GM12878 (cell line): ENCODE measurements at regions not wholly inside any gene's neighbourhood (a gene's known extent, or its start where the extent isn't known, plus 50 kb on each side); places are given as distances from the start of the nearest gene placed in this dataset.
"Not testable (repeated sequence)": the region's sequence is repeated elsewhere in the genome, so short reads cannot be mapped to it uniquely, and the experiment has no call there.

Source experiments
- ATAC-seq: fragments of 200-7000 bp; cut with Tn5 transposase; 3 replicates; pipeline ENCODE4 v1.9.1; 2020; ENCODE audit warnings: mild to moderate bottlenecking, moderate library complexity
- BruUV-seq: library from RNA; stranded (reverse); fragments of 400-500 nt; replicated peaks from 2 replicates; lab custom pipeline; 2021; lab: Mats Ljungman, UMichigan
- CTCF ChIA-PET: fragments of 300-600 bp; sonication (Branson Sonifier 250); formaldehyde crosslinking; extraction: SDS; loops from one replicate; lab custom pipeline; 2021; ENCODE audit warnings: inconsistent platforms; lab: Yijun Ruan, JAX
- POLR2A ChIA-PET: fragments of 350-600 bp; formaldehyde crosslinking; extraction: SDS; loops from one replicate; lab custom pipeline; 2021; ENCODE audit warnings: inconsistent platforms; lab: Charles Lee
- RAD21 ChIA-PET: fragments of 300-600 bp; sonication (Branson Sonifier 250); formaldehyde crosslinking; loops from one replicate; lab custom pipeline; 2023; ENCODE audit warnings: antibody characterized with exemption; ENCODE audit not compliant: unreplicated experiment; lab: Charles Lee
- SMC1A ChIA-PET: fragments of 300-600 bp; sonication (Branson Sonifier 250); formaldehyde crosslinking; loops from one replicate; lab custom pipeline; 2023; ENCODE audit not compliant: unreplicated experiment, uncharacterized antibody; lab: Charles Lee
- DNase-seq: peaks from one replicate; pipeline ENCODE4 v3.0.0-alpha.2; 2011; ENCODE audit warnings: low read depth, low spot score
- FAIRE-seq: peaks from 3 replicates; lab custom pipeline; 2011; peaks lifted over from hg19 to GRCh38; lab: Jason Lieb, UNC
- H2AFZ ChIP-seq: 2 replicates; pipeline ENCODE4 v1.6.0; 2011; ENCODE audit warnings: low read depth, low read length, control low read depth; ENCODE audit not compliant: control insufficient read depth
- H3K27ac ChIP-seq: 2 replicates; pipeline ENCODE4 v1.5.1; 2011; ENCODE audit warnings: control low read depth; ENCODE audit not compliant: control insufficient read depth, insufficient read depth
- H3K27me3 ChIP-seq, 2 experiments: replicated peaks in 1 of 2; 2 replicates each; pipeline versions ENCODE4 v1.6.0 to v1.6.1; 2011; ENCODE audit warnings: low read length in 1 of 2; ENCODE audit not compliant: control insufficient read depth in 2 of 2, insufficient read depth in 2 of 2
- H3K36me3 ChIP-seq, 2 experiments: 2 replicates each; pipeline ENCODE4 v1.5.1; 2011; ENCODE audit warnings: low read length in 1 of 2; ENCODE audit not compliant: control insufficient read depth in 2 of 2, insufficient read depth in 2 of 2
- H3K4me1 ChIP-seq: 2 replicates; pipeline ENCODE4 v1.6.1; 2011; ENCODE audit warnings: mild to moderate bottlenecking, low read length, moderate library complexity, mixed read lengths; ENCODE audit not compliant: control insufficient read depth, insufficient read depth
- H3K4me2 ChIP-seq: 2 replicates; pipeline ENCODE4 v1.6.0; 2011; ENCODE audit warnings: control low read depth; ENCODE audit not compliant: control insufficient read depth, insufficient read depth
- H3K4me3 ChIP-seq: fragments of 200-600 bp; sonication (generic); 2 replicates; pipeline ENCODE4 v1.5.1; 2016
- H3K79me2 ChIP-seq: 2 replicates; pipeline ENCODE4 v1.6.0; 2011; ENCODE audit warnings: low read length; ENCODE audit not compliant: control insufficient read depth, insufficient read depth
- H3K9ac ChIP-seq: 2 replicates; pipeline ENCODE4 v1.8.0; 2011; ENCODE audit warnings: low read length, control low read depth, mixed read lengths; ENCODE audit not compliant: control insufficient read depth, insufficient read depth
- H3K9me3 ChIP-seq: replicated peaks from 3 replicates; pipeline ENCODE4 v1.5.1; 2011; ENCODE audit warnings: mild to moderate bottlenecking, low read length; ENCODE audit not compliant: control insufficient read depth, insufficient read depth
- H4K20me1 ChIP-seq: 2 replicates; pipeline ENCODE4 v1.6.0; 2011; ENCODE audit not compliant: control insufficient read depth, insufficient read depth
- BRCA1 ChIP-seq: IDR thresholded peaks from 2 replicates; pipeline ENCODE4 v1.6.1; 2011; ENCODE audit warnings: low read depth, low read length, improper control_type of control experiment
- CHD4 ChIP-seq: fragments of 200-600 bp; sonication (generic); IDR thresholded peaks from 2 replicates; pipeline ENCODE4 v1.6.1; 2016; ENCODE audit warnings: mild to moderate bottlenecking
- CREM ChIP-seq: IDR thresholded peaks from 2 replicates; pipeline ENCODE4 v1.6.1; 2014; ENCODE audit warnings: antibody characterized with exemption, low read depth
- E2F4 ChIP-seq: IDR thresholded peaks from 2 replicates; pipeline ENCODE4 v1.6.1; 2012; ENCODE audit warnings: low read depth, low read length, improper control_type of control experiment
- EZH2 ChIP-seq: IDR thresholded peaks from 2 replicates; pipeline ENCODE4 v1.6.1; 2012; ENCODE audit warnings: low read depth, mild to moderate bottlenecking, control low read depth, inconsistent platforms, low read length, borderline replicate concordance; ENCODE audit not compliant: control insufficient read depth
- FOXM1 ChIP-seq: IDR thresholded peaks from 2 replicates; pipeline ENCODE4 v1.6.1; 2012; ENCODE audit warnings: low read depth, mild to moderate bottlenecking, inconsistent platforms, low read length, moderate library complexity
- HCFC1 ChIP-seq: fragments of 150-350 bp; IDR thresholded peaks from 2 replicates; pipeline ENCODE4 v1.6.1; 2014; ENCODE audit warnings: low read length
- NR2F1 ChIP-seq: fragments of 450-650 bp; conservative IDR thresholded peaks from 2 replicates; pipeline ENCODE4 v1.6.1; 2017; ENCODE audit warnings: mild to moderate bottlenecking
- PAX5 ChIP-seq: IDR thresholded peaks from 2 replicates; pipeline ENCODE4 v1.6.1; 2011; ENCODE audit warnings: low read depth, low read length, borderline replicate concordance
- POLR2A ChIP-seq: IDR thresholded peaks from 2 replicates; pipeline ENCODE4 v1.6.1; 2011; ENCODE audit warnings: low read depth, mild to moderate bottlenecking, low read length
- RAD21 ChIP-seq: IDR thresholded peaks from 2 replicates; pipeline ENCODE4 v1.6.1; 2011; ENCODE audit warnings: mild to moderate bottlenecking, low read depth, low read length, moderate library complexity; ENCODE audit not compliant: insufficient read depth
- RB1 ChIP-seq: fragments of 450-650 bp; formaldehyde crosslinking; IDR thresholded peaks from 2 replicates; pipeline ENCODE4 v1.6.1; 2017; ENCODE audit warnings: mild to moderate bottlenecking, borderline replicate concordance
- RUNX3 ChIP-seq: IDR thresholded peaks from 2 replicates; pipeline ENCODE4 v1.6.1; 2012; ENCODE audit warnings: low read length, inconsistent platforms
- SIN3A ChIP-seq: IDR thresholded peaks from 2 replicates; pipeline ENCODE4 v1.6.1; 2012; ENCODE audit warnings: low read depth, low read length, improper control_type of control experiment
- SMAD1 ChIP-seq: fragments of 450-650 bp; IDR thresholded peaks from 2 replicates; pipeline ENCODE4 v1.6.1; 2018; ENCODE audit warnings: mild to moderate bottlenecking, low read depth; ENCODE audit not compliant: partially characterized antibody
- STAT1 ChIP-seq: fragments of 450-650 bp; conservative IDR thresholded peaks from 2 replicates; pipeline ENCODE4 v1.6.1; 2014; ENCODE audit warnings: antibody characterized with exemption, mild to moderate bottlenecking
- YY1 ChIP-seq: IDR thresholded peaks from 2 replicates; pipeline ENCODE4 v1.6.1; 2011; ENCODE audit warnings: low read depth, mild to moderate bottlenecking, low read length
- ZBED1 ChIP-seq: IDR thresholded peaks from 2 replicates; pipeline ENCODE4 v1.6.1; 2016; ENCODE audit warnings: borderline replicate concordance
- ZNF384 ChIP-seq: IDR thresholded peaks from 2 replicates; pipeline ENCODE4 v1.6.1; 2012; ENCODE audit warnings: low read depth, mild to moderate bottlenecking, low read length, improper control_type of control experiment, borderline replicate concordance
- WGBS: methylation state at CpG from one replicate; pipeline ENCODE4 v1.1.6; 2016; ENCODE audit warnings: low lambda C conversion rate; ENCODE audit not compliant: insufficient replicate concordance, insufficient coverage; ENCODE audit errors: missing lambda C conversion rate; 5-methylcytosine and 5-hydroxymethylcytosine counted together
- in situ Hi-C: fragments of 300-500 bp; cut with MboI; formaldehyde crosslinking; loops from 9 replicates; pipeline ENCODE4 v1.14.3; 2018; ENCODE audit warnings: mixed read lengths
- intact Hi-C: fragments of 100-400 bp; cut with micrococcal nuclease; formaldehyde crosslinking; loops from one replicate; pipeline ENCODE4 v1.14.2; 2022; ENCODE audit not compliant: unreplicated experiment
- TF ChIP-seq, protein P1 (sequence below): IDR thresholded peaks from 2 replicates; pipeline ENCODE4 v1.6.1; 2011; ENCODE audit warnings: borderline replicate concordance, low read depth, mild to moderate bottlenecking, moderate library complexity, mixed read lengths, low read length; ENCODE audit not compliant: insufficient read depth; ENCODE audit errors: extremely low read length

GRCh38 chr5:104551628-104552027, 989.0 kb upstream of the NUDT12 start:
- Histone ChIP-seq H3K79me2 (no peaks in the 10 kb centered on the region), H2AFZ (no peak overlapping the region), H3K9me3 (no peaks in the 10 kb centered on the region), H3K4me3 (no peak overlapping the region), H3K36me3 (no peaks in the 10 kb centered on the region), H3K9ac (no peak overlapping the region), H3K27ac (no peak overlapping the region), H4K20me1 (no peaks in the 10 kb centered on the region), H3K4me1 (no peaks in the 10 kb centered on the region), H3K4me2 (no peak overlapping the region), H3K27me3 (no peaks in the 10 kb centered on the region)
- FAIRE-seq: no peak
- CTCF ChIA-PET: no interaction called here
- POLR2A ChIA-PET: no interaction called here
- intact Hi-C loops (no loop called here), in situ Hi-C loops (no loop called here)
- TF ChIP-seq CHD4 (no peak), YY1 (no peak), SIN3A (no peak), FOXM1 (no peak), EZH2 (no peak), POLR2A (no peak), ZNF384 (no peak), SMAD1 (no peak), HCFC1 (no peak), RAD21 (no peak), ZBED1 (no peak), E2F4 (no peak), NR2F1 (no peak), RUNX3 (no peak), CREM (no peak), PAX5 (no peak), BRCA1 (no peak), STAT1 (no peak), RB1 (no peak)
- TF ChIP-seq, protein P1, sequence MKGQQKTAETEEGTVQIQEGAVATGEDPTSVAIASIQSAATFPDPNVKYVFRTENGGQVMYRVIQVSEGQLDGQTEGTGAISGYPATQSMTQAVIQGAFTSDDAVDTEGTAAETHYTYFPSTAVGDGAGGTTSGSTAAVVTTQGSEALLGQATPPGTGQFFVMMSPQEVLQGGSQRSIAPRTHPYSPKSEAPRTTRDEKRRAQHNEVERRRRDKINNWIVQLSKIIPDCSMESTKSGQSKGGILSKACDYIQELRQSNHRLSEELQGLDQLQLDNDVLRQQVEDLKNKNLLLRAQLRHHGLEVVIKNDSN: no peak
- SMC1A ChIA-PET: no interaction called here
- 39% methylated on average over 3 of the region's 3 CpGs for WGBS
- ATAC-seq: no peak
- no TSS peak for BruUV-seq
- RAD21 ChIA-PET: no interaction called here
- no peak for DNase-seq

DNA sequence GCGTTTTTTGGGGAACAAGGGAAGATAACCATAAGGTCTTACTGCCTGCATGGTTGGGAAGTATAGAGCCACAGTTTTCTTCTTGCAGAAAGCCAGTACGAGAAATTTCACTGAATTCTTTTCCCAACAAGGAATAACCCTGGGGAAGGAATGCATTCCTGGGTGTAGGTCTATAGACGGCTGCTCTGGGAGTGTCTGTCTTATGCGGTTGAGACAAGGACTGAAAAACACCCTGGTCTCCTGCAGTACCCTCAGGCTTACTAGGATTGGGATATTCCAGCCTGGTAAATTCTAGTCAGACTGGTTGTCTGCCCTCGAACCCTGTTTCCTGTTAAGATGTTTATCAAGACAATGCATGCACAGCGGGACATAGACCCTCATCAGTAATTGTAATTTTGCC, 984.3 kb upstream of the NUDT12 start:
- H3K4me1 ChIP-seq, H3K79me2 ChIP-seq, H3K9me3 ChIP-seq, H4K20me1 ChIP-seq, ATAC-seq, CTCF ChIA-PET, in situ Hi-C loops, SMC1A ChIA-PET, H3K27me3 ChIP-seq, H3K9ac ChIP-seq, H3K27ac ChIP-seq, RAD21 ChIA-PET, FAIRE-seq, DNase-seq, intact Hi-C loops, POLR2A ChIA-PET, H2AFZ ChIP-seq, H3K4me3 ChIP-seq, H3K36me3 ChIP-seq, H3K4me2 ChIP-seq, BruUV-seq: not testable (repeated sequence)
- WGBS: 32% methylated on average over 6 of the region's 6 CpGs
